Gastroesophageal sphincter (tissue), 3 donors: ENCODE measurements at regions not wholly inside any gene's neighbourhood (a gene's known extent, or its start where the extent isn't known, plus 50 kb on each side); places are given as distances from the start of the nearest gene placed in this dataset.

Experiments used
- EP300 ChIP-seq: sonication (generic); formaldehyde crosslinking; IDR thresholded peaks from one replicate; pipeline ENCODE4 v1.6.1; 2017; ENCODE audit warnings: antibody characterized with exemption, mild to moderate bottlenecking
- TF ChIP-seq, protein P1 (sequence below), 4 experiments: fragments of 200-600 bp in 2 of 4; fragments of 450-650 bp in 2 of 4; sonication (generic) in 1 of 4; IDR thresholded peaks; one replicate each; pipeline ENCODE4 v1.5.1; 2017 to 2019; ENCODE audit warnings: antibody characterized with exemption in 4 of 4, mild to moderate bottlenecking in 2 of 4, moderate library complexity in 2 of 4

DNA sequence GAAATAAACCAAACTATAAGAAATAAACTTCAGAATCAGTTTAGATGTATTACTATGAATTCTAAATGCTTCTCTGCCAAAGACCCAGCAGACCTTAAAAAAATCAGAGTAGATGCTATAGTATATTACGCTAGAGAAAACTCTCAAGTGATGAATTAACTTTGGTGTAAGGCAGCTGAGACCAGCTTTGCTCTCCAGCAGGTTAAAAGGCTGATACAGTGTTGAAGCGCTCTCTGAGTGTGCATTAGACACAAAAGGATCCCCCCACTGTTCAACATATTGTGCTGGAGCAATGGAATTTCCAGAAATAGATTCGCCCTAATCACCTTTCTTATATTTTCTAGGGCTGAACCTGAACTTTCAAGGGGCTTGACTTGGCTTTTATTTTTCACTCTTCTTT lies 190.0 kb downstream of the EFHB start:
- no peak for TF ChIP-seq EP300
- TF ChIP-seq, protein P1, sequence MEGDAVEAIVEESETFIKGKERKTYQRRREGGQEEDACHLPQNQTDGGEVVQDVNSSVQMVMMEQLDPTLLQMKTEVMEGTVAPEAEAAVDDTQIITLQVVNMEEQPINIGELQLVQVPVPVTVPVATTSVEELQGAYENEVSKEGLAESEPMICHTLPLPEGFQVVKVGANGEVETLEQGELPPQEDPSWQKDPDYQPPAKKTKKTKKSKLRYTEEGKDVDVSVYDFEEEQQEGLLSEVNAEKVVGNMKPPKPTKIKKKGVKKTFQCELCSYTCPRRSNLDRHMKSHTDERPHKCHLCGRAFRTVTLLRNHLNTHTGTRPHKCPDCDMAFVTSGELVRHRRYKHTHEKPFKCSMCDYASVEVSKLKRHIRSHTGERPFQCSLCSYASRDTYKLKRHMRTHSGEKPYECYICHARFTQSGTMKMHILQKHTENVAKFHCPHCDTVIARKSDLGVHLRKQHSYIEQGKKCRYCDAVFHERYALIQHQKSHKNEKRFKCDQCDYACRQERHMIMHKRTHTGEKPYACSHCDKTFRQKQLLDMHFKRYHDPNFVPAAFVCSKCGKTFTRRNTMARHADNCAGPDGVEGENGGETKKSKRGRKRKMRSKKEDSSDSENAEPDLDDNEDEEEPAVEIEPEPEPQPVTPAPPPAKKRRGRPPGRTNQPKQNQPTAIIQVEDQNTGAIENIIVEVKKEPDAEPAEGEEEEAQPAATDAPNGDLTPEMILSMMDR (IDR thresholded peaks at IDR 0.05), result no peak
